Fibroblast of lung (primary cell): ENCODE measurements at regions not wholly inside any gene's neighbourhood (a gene's known extent, or its start where the extent isn't known, plus 50 kb on each side); places are given as distances from the start of the nearest gene placed in this dataset.

ENCODE experiments used
- EZH2 ChIP-seq: IDR thresholded peaks from 2 replicates; pipeline ENCODE4 v1.5.1; 2012; ENCODE audit warnings: low read length, control low read depth, mild to moderate bottlenecking; ENCODE audit errors: missing control alignments
- TF ChIP-seq, protein P1 (sequence below), 2 donors: IDR thresholded peaks in 1 of 2; conservative IDR thresholded peaks in 1 of 2; 1 replicate in 1 of 2; 2 replicates in 1 of 2; pipeline ENCODE4 v1.5.1; 2011 to 2012; ENCODE audit warnings: low read length in 2 of 2, control low read depth in 1 of 2, inconsistent platforms in 1 of 2, low read depth in 1 of 2, mild to moderate bottlenecking in 1 of 2

DNA sequence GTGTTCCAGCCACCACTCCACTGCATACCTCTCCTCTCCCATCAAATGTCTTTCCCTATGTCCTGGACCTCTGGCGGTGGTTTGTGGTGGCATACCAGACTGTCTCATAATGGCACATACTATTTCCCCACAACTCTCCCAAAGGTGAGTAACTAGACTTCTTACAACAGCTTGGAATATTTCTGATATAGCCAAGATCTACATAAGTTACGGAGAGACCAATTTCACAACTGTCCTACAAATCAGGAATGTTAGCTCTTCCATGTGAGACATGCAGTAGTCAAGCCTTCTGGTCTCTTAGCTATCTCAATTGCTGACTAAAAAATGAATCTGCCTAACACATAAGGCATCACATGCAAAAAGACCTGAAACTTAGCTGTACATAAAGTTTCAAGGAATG is 588.9 kb downstream of the RNF144B start:
- TF ChIP-seq, protein P1, sequence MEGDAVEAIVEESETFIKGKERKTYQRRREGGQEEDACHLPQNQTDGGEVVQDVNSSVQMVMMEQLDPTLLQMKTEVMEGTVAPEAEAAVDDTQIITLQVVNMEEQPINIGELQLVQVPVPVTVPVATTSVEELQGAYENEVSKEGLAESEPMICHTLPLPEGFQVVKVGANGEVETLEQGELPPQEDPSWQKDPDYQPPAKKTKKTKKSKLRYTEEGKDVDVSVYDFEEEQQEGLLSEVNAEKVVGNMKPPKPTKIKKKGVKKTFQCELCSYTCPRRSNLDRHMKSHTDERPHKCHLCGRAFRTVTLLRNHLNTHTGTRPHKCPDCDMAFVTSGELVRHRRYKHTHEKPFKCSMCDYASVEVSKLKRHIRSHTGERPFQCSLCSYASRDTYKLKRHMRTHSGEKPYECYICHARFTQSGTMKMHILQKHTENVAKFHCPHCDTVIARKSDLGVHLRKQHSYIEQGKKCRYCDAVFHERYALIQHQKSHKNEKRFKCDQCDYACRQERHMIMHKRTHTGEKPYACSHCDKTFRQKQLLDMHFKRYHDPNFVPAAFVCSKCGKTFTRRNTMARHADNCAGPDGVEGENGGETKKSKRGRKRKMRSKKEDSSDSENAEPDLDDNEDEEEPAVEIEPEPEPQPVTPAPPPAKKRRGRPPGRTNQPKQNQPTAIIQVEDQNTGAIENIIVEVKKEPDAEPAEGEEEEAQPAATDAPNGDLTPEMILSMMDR (conservative IDR thresholded peaks at IDR 0.05 in 1 of 2, IDR thresholded peaks at IDR 0.05 in 1 of 2; ENCODE audit: low read depth in 1 of 2, low read length in 2 of 2), result no peak
- TF ChIP-seq EZH2, result no peak
